UCSD-AML1 (cell line): ENCODE measurements at regions not wholly inside any gene's neighbourhood (a gene's known extent, or its start where the extent isn't known, plus 50 kb on each side); places are given as distances from the start of the nearest gene placed in this dataset.

Experiments used
- DNase-seq: peaks from one replicate; lab custom pipeline; 2025; ENCODE audit not compliant: unreplicated experiment; lab: John Stamatoyannopoulos, UW

DNA sequence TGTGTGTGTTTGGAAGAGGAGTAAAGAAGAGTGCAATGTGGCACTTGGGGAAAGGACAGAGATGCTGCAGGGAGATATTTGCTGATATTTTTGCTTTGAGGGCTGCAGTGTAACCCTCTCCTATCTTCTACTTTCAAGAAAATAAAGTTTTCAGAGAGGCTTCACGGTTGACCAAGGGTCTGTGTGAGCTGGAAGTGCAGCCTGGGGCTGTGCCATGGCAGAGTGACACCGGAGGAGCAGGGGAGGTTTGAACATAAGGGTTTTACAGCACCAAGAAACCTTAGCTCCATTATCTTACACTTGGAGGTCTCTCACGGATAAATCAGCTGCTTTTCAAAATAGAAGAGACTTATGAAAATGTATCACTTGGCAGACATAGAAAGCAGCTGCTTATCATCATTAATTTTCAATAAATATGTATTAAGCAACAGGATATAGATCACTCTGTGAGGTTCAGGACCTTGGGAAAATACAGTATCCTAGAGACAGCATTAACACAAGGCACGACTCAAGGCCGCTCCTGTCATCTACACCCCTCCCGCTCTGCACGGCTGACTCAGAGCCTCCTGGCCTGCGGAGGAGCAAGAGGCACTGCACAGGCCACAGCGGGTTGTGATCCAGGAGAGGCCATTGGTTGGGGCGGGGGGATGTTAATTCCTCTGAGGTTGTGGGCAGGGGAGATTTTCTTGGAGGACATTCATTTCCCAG, 127.8 kb downstream of the COPS8 start:
- no peak for DNase-seq

DNA sequence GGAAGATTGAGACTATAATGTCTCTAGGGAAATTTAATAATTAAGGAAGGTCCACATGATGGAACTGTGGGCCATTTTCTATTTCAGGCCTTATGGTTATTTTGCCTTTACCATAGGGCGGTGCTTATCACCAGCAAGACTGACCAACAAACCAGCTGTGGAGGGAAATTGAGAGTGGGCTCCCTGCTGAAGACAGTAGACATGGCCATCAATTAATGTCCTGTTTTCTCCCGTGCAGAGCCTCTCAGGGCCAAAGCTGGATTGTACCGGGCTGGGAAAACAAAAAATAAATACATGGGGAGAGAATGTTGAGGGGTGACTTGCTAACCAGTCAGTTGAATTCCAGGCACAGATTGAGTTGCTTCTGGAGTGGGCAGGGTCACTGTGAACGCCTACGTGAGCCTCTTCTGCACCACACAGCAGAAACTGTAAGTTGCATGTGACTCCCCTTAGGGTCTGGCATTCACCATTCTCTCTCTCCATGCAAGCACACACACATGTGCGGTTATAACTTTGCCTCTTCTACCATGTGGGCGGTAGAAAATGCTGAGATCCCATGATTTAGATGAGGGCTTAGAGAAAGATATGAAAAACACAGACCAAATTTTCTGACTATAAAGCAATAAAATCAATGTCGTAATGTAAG, 128.5 kb downstream of the COPS8 start:
- DNase-seq = no peak

DNA sequence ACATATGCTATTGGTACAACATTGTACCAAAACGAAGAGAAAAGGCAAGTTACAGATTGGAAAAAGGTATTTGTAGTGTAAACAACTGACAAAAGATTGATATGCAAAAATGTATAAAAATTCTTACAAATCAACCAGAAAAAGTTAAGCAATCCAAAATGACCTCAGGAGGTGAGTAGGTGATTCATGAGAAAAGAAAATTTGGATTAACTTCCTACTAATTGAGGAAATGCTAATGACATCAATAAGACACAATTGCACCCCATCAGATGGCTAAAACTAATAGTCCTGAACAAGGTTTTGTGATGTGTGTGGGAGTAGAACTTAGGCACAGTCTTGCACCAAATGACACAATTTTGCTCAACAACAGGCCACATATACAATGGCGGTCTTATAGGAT, 129.3 kb downstream of the COPS8 start:
- no peak for DNase-seq

DNA sequence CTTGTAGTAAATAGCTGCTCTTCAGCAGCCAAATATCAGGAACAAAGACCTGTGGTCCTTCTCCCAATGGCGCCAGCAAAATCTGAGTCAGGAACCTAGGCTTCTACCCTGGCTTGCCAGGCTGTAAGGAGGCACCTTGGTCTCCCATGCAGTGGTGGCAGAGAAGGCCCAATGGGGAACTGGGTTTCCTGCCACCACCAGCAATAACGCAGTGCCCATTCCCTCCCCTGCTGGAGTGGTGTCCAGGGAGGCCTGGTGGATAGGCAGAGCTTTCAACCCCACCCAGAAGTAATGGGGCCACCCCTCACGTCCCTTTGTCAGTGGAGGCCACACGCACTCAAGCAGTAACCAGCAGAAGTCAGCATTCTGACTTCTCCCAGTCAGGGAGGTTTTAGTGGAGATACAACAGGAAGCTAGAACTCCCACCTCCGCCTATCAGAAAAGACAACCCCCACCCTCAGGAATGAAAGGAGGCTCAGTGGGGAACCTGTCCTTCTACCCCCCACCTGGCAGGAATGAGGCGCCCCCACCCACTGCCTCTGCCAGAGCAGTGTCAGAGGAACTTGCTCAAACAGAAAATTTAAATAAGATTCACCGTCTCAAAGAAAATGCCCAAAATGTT, 132.4 kb downstream of the COPS8 start:
- DNase-seq = no peak

DNA sequence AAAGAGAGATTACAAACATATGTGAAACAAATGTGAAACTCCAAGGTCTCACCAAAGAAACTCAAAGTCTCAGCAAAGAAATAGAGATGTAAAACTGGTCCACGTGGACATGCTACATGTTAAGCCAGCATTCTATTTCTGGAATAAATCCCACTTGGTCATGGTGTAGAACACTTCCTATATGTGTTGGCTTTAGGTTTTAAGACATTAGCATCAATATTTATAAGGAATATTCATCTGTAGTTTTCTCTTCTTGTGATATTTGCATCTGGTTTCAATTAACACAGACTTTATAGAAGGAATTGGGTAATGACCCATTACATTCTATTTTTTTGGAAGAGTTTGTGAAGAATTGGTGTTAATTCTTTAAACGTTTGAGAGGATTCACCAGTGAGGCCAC, 133.1 kb downstream of the COPS8 start:
- no peak for DNase-seq

DNA sequence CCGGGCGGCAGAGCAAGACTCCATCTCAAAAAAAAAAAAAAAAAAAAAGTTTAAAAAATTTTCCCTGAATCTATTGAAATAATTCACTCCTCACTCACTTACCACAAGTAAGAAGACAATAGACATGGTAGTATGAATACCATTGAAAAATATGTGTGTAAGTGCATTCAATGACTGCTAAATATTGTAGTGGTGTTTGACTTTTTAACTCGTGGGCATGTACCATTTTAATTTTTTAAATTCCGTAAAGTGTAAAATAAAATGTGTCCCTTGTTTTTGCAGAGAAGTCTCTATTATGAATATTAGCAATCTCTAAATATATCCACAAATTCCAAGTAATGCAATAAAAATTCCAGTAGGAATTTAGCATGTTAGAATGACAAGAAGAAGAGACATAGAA, 134.1 kb downstream of the COPS8 start:
- DNase-seq = no peak

DNA sequence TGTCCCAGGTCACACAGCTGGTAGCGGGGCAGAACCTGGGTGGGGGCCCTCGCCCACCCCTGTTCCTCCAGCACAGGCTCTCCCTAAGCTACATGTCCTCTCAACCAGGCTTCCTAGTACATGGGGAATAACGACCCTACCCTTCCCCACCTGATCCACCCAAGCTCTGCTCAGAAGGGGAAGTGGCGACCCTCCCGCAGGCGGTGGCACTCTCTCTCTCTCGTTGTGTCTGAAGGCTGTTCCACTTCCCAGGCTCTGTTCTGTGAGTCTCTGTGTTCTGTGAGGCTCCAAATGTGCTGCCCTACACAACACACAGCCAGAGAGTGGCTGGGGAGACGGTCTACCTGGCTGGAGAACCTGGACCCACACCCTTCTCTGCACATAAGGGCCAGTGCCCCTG, 135.8 kb downstream of the COPS8 start:
- no peak for DNase-seq

DNA sequence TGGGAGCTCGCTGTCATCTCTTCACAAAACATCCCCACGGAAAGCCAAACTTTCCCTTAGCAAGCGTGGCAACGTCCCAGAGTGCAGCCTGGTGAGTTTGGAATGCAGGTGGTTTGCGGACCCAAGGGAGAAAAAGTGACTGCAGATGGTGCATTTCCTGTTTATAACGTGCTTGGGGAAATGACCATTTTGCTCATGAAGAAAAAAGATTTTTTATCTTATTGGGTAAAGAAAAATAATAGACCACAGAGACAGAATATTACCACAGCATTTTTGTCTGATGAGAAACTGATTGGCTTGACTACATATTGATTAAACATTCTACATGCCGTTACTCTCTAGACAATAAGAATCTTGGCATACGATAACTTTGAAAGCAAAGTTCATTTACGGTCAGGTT, 136.5 kb downstream of the COPS8 start:
- DNase-seq = no peak

DNA sequence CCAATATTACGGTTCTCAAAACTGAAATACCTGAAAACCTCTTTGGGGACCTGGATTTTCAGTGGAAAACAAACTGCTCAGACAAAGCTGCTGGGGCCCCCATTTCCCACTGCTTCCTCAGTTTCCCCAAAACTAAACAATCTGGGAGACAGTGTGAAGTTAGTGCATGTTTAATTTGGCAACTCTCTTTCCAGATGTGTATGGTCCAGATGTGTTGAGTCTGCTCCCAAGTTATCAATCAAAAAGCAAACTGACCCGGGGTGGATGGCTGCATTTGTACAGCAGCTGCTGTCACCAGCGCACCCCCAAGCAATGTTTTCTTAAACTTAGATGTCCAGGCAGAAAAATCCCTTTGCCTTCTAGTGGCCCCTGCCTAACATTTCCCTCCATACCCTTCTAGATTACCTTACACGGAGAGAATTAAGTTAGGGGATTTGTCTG, 136.9 kb downstream of the COPS8 start:
- DNase-seq = no peak

DNA sequence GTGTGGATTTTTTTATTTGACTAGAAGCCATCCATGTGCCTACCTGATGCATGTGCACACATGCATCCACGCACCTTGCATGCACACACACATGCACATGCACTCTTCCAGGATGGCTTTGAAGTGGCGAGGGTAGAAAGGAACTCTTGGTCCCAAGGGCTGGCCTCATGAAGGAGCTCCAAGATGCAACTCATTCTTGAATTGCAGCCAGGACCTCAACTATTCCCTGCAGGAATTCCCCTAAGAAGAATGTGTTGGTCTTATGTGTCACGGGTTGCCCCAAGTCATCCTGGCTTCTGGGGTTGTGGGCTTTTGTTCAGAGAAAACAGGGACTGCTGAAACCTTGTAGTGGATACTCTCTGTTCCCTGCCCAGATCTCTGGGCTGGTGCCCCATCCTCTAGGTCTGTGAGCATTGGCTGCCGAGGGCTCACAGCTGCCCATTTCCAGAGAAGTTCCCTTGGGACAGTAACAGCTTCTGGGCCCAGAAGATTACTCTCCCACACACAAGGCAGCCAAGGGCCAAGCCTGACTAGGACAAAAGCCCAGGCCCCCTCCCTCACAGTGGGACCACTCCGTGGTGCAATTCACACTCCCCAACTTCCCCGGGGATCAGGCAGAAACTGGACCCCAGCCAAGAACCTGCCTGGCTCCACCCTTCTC, 137.6 kb downstream of the COPS8 start:
- no peak for DNase-seq

DNA sequence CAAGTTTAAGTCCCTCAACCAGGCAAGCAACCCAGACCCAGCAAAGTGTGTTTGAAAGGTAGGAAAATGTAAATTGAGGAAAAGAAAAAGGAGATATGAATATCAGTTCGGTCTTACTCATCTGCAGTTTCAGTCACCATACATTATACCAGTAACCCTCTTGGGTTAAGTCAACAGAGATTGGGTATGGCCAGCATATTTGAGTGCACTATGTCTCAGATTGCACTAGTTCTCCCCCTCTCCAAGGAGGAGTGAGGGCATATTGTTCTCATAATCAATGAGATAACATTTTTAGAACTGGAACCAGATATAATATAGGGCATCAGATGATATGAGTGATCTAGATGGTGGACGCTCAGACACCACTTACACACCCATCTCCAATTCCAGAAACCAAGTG, 141.5 kb downstream of the COPS8 start:
- no peak for DNase-seq

DNA sequence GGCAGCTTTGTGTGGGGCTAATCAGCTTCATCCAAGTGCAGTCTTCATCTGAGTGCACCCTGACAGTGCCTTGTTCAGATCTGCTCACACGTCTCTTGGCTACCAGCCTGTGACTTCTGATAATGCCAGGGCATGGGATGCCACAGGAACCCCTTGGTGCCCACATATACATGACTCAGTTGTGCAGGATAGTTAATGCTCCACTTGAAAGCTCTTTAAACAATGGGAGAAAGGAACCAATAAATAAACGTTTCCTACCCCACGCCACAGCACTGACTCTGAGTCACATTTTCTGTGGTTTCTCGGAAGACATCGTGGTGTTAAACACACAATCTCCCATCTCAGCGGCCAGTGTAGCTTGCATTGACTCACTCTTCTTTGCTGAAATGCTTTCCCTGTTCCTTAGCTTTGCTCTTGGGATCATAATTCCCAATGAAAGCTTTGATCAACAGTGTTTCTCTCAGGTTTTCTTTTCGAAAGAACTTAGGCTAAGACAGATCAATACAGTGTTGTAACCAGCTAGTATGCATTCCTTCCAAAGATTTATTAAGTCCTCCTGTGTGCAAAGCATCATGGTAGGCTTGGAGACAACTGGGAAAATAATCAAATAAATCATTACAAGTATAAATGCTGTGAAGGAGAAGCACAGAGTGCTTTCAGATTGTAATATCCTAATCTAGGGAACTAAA, 142.0 kb downstream of the COPS8 start:
- no peak for DNase-seq

DNA sequence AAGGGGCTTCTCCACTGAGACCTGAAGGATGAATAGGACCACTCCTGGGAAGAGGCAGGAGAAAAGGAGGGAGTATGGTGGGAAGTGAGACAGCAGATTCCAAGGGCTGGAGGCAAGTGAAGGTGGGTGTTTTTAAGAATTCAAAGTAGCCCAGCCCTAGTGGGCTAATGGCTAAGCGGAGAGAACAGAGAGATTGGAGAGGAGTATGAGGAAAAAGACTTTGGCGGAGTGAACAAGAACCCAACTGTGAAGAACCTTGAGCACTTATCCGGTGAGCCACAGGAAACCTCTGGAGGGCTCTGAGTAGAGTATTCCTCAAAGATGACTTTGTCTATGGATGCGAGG, 142.6 kb downstream of the COPS8 start:
- DNase-seq = no peak

DNA sequence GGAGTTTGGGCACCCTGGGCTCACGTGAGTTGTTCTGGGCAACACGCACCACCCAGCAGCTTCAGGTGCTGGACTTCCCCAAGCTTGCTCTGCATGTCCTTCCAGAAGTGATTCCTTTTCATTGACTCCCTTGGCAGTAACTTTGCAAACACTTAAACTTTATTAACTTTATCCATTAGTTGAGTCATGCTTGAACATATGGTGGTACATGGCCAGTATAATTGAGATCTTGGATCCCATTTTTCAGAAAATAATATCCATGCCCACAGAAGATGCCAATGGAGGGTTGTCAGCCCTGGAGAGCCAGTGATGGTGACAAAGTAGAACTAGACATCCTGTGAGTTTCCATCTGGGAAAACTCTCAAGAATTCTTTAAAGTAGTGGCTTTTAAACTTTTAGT, 144.2 kb downstream of the COPS8 start:
- DNase-seq = no peak

DNA sequence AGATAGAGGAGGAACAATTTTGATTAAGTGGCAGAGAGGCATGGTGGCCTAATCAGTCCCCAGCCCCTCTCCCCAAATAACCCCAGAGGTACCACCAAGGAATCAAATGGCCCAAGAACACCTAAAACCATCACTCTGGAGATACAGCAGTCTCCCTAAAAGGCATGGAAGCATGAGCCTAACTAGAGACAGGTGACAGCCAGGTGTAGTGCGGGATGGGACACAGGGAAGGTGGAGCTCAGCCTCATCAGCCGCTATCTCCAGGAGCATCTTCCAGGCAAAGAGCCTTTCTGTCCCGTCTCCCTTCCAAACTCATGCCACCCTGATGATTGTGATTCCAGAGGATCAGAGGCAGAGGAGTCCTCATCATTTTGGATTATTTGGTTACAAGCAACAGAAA, 144.7 kb downstream of the COPS8 start:
- no peak for DNase-seq

DNA sequence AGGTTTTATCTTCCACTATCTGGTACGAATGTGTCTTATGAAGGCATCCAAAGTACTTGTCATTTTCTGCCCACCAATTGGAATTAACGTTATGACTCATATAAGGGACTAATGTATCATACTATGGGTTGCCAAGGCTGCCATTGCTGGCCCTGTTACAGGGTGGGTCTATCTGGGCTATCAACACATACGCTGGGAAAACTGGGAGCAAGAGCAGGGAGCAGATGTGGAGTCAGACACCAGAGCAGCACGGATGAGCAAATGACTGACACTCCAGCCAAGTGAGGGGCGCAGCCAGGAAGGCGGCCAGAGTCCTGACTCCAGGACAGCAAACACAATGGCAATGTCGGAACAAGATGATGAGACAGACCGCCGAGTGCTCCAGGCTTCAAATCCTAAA, 145.9 kb downstream of the COPS8 start:
- no peak for DNase-seq

DNA sequence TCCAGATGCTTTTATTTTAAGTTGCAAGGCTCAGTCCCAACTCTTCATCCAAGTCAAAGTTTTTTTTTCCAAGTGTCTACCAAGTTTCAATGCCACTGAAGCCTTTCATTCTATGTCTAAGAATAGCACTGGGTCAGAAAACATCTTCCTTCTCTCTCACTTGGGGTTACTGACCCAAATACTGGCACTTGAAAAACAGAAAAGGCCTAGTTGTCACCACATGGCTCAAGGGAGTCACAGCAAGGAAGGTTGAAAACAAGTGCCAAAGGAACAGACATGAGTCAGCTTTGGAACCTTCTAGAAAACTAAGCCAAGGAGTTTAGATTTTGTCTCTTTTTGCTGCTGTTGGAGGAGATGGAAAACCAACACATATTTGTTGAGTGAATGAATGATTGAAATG, 146.5 kb downstream of the COPS8 start:
- DNase-seq = no peak

DNA sequence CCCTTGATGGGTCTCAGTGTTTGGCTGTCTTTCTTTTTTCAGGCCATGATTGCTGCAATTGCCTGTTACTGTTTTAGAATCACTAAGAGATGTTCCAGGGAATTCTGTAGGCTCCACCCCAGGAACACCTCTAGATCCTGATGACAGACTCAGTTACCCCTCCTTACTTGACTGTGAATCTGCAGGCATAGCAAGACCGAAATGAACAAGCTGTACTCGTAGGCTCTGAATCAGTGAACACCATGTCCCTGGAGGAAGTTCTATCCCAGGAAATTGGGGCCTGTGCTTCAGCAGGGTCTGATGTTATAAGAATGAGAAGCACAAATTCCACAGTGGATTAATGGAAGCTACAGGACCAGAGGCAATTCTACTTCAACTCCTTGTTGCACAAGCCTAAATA, 148.6 kb downstream of the COPS8 start:
- DNase-seq = no peak

DNA sequence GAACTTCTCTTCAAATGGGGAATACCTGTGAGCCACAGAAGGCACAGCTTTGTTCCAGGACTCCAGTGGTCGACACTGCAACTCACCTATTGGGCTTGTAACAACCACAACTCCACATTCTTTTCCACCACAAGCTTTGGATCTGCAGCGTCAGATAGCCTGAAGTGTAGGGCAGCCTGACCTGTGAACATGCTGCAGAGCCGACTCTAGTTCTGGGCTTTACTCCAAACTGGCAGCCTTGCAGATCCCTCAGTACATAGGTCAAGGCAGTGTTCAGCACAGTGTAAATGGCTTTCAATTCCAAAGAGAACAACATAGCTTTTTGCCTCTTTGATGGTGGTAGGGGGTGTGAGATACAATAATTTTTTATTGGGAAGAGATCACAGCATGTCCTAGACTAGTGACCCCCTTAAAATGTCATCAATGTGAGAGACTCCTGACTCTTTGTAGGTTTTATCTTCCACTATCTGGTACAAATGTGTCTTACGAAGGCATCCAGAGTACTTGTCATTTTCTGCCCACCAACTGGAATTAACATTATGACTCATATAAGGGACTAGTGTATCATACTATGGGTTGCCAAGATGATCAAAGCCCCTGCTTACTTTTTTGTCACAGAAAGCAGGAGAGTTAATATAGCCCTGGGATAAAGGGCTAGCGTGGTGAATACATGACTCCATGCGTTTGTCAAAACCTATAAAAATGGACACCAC, 149.8 kb downstream of the COPS8 start:
- DNase-seq = no peak

DNA sequence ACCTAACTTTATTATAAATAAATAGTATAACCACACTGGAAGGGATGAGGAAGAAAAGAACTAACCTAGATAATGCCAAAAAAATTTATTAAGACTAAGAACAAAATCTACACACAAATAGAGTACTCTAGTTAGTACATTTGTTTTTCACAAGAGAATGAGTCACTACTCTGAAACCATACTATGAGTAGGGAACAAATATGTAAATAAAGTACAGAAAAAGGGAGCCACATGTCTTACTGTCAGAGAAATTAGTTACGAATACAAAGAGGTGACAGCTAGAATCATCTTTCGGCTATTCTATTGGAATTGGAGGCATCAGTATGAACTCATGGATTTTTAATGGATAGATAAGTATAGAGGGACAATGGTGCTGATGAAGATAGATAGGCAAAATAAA, 150.5 kb downstream of the COPS8 start:
- DNase-seq = no peak

DNA sequence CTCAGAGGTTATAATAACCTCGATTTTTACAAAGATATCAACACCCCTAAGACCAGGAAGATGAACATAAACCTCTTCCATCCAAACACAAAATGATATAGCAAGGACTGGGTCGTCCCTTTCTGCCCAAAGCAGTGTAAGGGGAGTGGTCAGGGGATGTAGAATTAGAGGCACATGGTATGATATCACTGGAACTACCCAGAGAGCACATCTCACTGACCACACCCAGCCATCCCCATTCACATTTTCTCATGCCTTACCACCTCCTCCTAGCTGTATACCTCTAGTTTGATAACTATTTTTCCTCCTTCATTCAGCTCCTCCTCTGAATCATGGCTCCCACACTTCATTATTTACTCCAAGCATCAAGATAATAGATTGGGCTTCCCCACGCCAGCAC, 152.6 kb downstream of the COPS8 start:
- DNase-seq = no peak
